Spleen (tissue), 11 donors: ENCODE measurements at regions not wholly inside any gene's neighbourhood (a gene's known extent, or its start where the extent isn't known, plus 50 kb on each side); places are given as distances from the start of the nearest gene placed in this dataset.

ENCODE experiments used
- DNase-seq: peaks from one replicate; pipeline ENCODE4 v3.0.0-alpha.2; 2020
- H3K27ac ChIP-seq, 8 donors: fragments of 200-600 bp; sonication (generic) in 7 of 8; 1 replicate in 4 of 8; 2 replicates in 4 of 8; pipeline versions ENCODE4 v1.5.0 to v1.8.0; 2016 to 2021; ENCODE audit warnings: inconsistent platforms in 4 of 8, mild to moderate bottlenecking in 4 of 8, moderate library complexity in 1 of 8
- H3K27me3 ChIP-seq, 7 donors: fragments of 200-600 bp; sonication (generic) in 6 of 7; replicated peaks in 1 of 7; 1 replicate in 4 of 7; 2 replicates in 3 of 7; pipeline versions ENCODE4 v1.5.0 to v1.8.0; 2016 to 2021; ENCODE audit warnings: inconsistent platforms in 3 of 7, mild to moderate bottlenecking in 1 of 7
- H3K36me3 ChIP-seq, 6 donors: fragments of 200-600 bp; sonication (generic) in 5 of 6; 1 replicate in 4 of 6; 2 replicates in 2 of 6; pipeline versions ENCODE4 v1.5.0 to v1.8.0; 2016 to 2021; ENCODE audit warnings: inconsistent platforms in 2 of 6
- H3K4me1 ChIP-seq, 6 donors: fragments of 200-600 bp; sonication (generic) in 5 of 6; 1 replicate in 3 of 6; 2 replicates in 3 of 6; pipeline versions ENCODE4 v1.5.0 to v1.8.0; 2016 to 2021; ENCODE audit warnings: inconsistent platforms in 3 of 6
- H3K4me3 ChIP-seq, 8 donors: fragments of 200-600 bp; sonication (generic) in 7 of 8; 1 replicate in 4 of 8; 2 replicates in 4 of 8; pipeline versions ENCODE4 v1.5.0 to v1.8.0; 2016 to 2021; ENCODE audit warnings: inconsistent platforms in 4 of 8, mild to moderate bottlenecking in 4 of 8, moderate library complexity in 2 of 8
- H3K9me3 ChIP-seq, 8 donors: fragments of 200-600 bp; sonication (generic) in 7 of 8; 1 replicate in 4 of 8; 2 replicates in 4 of 8; pipeline versions ENCODE4 v1.5.0 to v1.8.0; 2016 to 2021; ENCODE audit warnings: inconsistent platforms in 4 of 8
- POLR2A ChIP-seq, 3 donors: fragments of 450-650 bp; IDR thresholded peaks; one replicate each; pipeline ENCODE4 v1.5.1; 2017; ENCODE audit warnings: antibody characterized with exemption in 3 of 3, mild to moderate bottlenecking in 1 of 3
- POLR2AphosphoS5 ChIP-seq, 3 donors: sonication (generic); formaldehyde crosslinking; IDR thresholded peaks; one replicate each; pipeline ENCODE4 v1.5.1; 2017; ENCODE audit warnings: antibody characterized with exemption in 3 of 3
- WGBS, 5 donors: extraction: QIAGEN DNeasy Blood & Tissue Kit in 3 of 5; methylation state at CpG; one replicate each; pipeline versions ENCODE4 v1.1.5 to v1.1.7; 2013 to 2018; 5-methylcytosine and 5-hydroxymethylcytosine counted together
- intact Hi-C: fragments of 100-400 bp; cut with DNase I; formaldehyde crosslinking; loops from one replicate; pipeline ENCODE4 v1.15.0; 2023; ENCODE audit warnings: low total_unique reads
- TF ChIP-seq, protein P1 (sequence below), 11 experiments: fragments of 200-600 bp in 7 of 11; fragments of 450-650 bp in 4 of 11; sonication (generic) in 4 of 11; IDR thresholded peaks in 8 of 11; conservative IDR thresholded peaks in 3 of 11; 1 replicate in 7 of 11; 2 replicates in 4 of 11; pipeline versions ENCODE4 v1.4.0 to v1.8.0; 2016 to 2021; ENCODE audit warnings: antibody characterized with exemption in 11 of 11, inconsistent platforms in 4 of 11, mild to moderate bottlenecking in 1 of 11
- donor health status: healthy with polysubstance abuse.
- donor health status: DM: no; HTN: no; CAD: no; lungs with moderate emphysema.
- donor health status: DM: no; HTN: no; CAD: no.
- donor health status: Bipolar disorder and iron deficiency.
- donor health status: healthy.
- donor health status: DM: no; HTN: no; CAD: no.
- donor health status: DM: yes; HTN: yes; CAD: no.

DNA sequence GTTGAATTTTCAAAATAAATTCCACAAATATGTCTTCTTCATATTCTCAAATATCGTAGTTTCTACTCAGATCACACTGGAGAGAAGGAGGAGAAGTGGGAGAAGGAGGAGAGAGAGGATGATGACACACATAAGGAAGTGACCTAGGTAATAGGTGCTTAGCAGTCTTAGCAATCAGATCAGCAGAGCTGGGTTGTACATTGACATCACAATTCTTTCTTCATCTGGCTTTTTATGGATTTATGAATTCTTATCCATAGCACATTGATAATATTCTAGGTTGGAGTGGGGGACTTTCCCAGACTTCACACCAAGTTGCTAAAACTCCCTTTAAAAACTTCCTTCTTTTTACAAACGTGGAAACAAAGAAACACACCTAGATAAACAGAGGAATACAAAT is 86.9 kb downstream of the FGF9 start:
- Histone ChIP-seq H3K9me3 (no peaks in the 10 kb centered on the region), H3K36me3 (no peaks in the 10 kb centered on the region), H3K27ac (no peak overlapping the region), H3K27me3 (no peaks in the 10 kb centered on the region), H3K4me1 (no peaks in the 10 kb centered on the region), H3K4me3 (no peak overlapping the region)
- intact Hi-C loops, result no loop called here
- TF ChIP-seq POLR2A (IDR thresholded peaks at IDR 0.05), result no peak
- TF ChIP-seq, protein P1, sequence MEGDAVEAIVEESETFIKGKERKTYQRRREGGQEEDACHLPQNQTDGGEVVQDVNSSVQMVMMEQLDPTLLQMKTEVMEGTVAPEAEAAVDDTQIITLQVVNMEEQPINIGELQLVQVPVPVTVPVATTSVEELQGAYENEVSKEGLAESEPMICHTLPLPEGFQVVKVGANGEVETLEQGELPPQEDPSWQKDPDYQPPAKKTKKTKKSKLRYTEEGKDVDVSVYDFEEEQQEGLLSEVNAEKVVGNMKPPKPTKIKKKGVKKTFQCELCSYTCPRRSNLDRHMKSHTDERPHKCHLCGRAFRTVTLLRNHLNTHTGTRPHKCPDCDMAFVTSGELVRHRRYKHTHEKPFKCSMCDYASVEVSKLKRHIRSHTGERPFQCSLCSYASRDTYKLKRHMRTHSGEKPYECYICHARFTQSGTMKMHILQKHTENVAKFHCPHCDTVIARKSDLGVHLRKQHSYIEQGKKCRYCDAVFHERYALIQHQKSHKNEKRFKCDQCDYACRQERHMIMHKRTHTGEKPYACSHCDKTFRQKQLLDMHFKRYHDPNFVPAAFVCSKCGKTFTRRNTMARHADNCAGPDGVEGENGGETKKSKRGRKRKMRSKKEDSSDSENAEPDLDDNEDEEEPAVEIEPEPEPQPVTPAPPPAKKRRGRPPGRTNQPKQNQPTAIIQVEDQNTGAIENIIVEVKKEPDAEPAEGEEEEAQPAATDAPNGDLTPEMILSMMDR (IDR thresholded peaks at IDR 0.05 in 8 of 11, conservative IDR thresholded peaks at IDR 0.05 in 3 of 11), result no peak
- no peak for TF ChIP-seq POLR2AphosphoS5 (IDR thresholded peaks at IDR 0.05)
- WGBS, 5 donors, result 49 to 66% (median 53%) methylated on average over 2 of the region's 2 CpGs
- no peak for DNase-seq

DNA sequence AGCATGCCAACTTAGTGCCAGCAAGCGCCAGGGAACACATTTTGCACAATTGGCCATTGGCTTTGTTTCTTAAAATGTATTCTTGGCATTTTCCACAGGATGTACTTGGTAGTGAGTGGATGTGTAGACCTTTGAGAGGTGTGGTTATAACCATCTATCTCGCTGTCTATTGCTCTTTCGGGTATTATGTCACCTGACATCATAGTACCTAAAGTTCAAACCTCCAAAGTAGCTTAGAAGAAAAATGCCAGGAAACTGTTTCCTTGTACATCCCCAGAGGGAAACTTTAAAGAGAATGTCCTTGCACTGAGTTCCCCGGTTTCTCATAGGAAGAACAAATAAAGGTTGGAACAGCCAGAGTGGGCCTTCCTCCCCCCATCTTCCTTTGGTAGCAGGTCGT is 87.6 kb downstream of the FGF9 start:
- no peak overlapping the region for H3K4me3 ChIP-seq
- DNase-seq, result no peak
- H3K27ac ChIP-seq, result no peak overlapping the region
- WGBS, 5 donors, result 64 to 79% (median 76%) methylated on average over 5 of the region's 5 CpGs
- H3K4me1 ChIP-seq, result no peaks in the 10 kb centered on the region
- TF ChIP-seq POLR2AphosphoS5 (IDR thresholded peaks at IDR 0.05), result no peak
- no peak for TF ChIP-seq POLR2A (IDR thresholded peaks at IDR 0.05)
- TF ChIP-seq, protein P1 (IDR thresholded peaks at IDR 0.05 in 8 of 11, conservative IDR thresholded peaks at IDR 0.05 in 3 of 11), result no peak
- no peaks in the 10 kb centered on the region for H3K36me3 ChIP-seq
- no peaks in the 10 kb centered on the region for H3K9me3 ChIP-seq
- no peaks in the 10 kb centered on the region for H3K27me3 ChIP-seq
- intact Hi-C loops, result no loop called here

DNA sequence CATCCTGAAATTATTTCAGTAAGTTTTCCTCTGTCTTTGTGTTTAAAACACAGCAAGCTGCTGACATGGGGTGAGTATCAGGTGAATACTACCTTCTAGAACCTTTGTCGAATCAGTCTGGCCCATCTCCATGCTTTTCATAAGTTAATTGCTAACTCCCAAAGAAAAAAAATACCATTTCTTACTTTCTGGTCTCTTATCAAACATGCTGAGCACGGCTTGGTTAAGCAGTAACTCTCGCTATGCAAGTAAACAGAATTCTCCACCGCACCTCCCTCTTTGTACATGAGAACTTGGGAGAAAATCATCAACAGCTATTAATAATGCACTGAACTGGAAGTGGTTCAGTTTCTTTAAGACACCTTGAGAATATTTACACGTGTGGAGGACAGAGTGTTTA is 88.6 kb downstream of the FGF9 start:
- no peak for DNase-seq
- Histone ChIP-seq H3K27ac (no peak overlapping the region), H3K36me3 (no peaks in the 10 kb centered on the region), H3K27me3 (no peaks in the 10 kb centered on the region), H3K4me3 (no peak overlapping the region), H3K9me3 (no peaks in the 10 kb centered on the region), H3K4me1 (no peaks in the 10 kb centered on the region)
- TF ChIP-seq POLR2A (IDR thresholded peaks at IDR 0.05) (no peak), POLR2AphosphoS5 (IDR thresholded peaks at IDR 0.05) (no peak)
- TF ChIP-seq, protein P1 (IDR thresholded peaks at IDR 0.05 in 8 of 11, conservative IDR thresholded peaks at IDR 0.05 in 3 of 11), result no peak
- 80 to 88% (median 85%) methylated on average over 5 of the region's 5 CpGs for WGBS, 5 donors
- intact Hi-C loops, result no loop called here

DNA sequence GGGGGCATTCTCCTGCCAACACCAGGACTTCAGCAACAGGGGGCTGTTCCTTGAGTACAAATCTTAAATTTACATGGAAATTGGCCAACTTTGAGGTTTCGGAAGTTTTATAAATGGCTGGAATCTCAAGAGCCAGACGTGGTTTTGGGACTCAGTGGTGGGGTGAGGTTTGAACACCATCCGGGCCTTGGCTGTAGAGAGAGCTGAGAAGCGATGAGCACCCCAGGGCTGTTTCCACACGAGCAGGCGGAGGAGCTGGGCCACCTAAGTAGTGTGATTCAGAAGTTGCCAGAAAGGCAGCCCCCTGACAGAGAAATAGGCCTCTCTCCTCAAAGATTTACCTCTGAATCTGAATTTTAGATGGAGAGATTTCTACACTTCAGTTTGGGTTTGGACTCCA is 89.0 kb downstream of the FGF9 start:
- no peaks in the 10 kb centered on the region for H3K4me1 ChIP-seq
- no peak overlapping the region for H3K27ac ChIP-seq
- no peak for TF ChIP-seq POLR2A (IDR thresholded peaks at IDR 0.05)
- TF ChIP-seq, protein P1 (IDR thresholded peaks at IDR 0.05 in 8 of 11, conservative IDR thresholded peaks at IDR 0.05 in 3 of 11), result no peak
- no peak for TF ChIP-seq POLR2AphosphoS5 (IDR thresholded peaks at IDR 0.05)
- no peaks in the 10 kb centered on the region for H3K9me3 ChIP-seq
- intact Hi-C loops, result no loop called here
- WGBS, 5 donors, result 81 to 89% (median 84%) methylated on average over 6 of the region's 6 CpGs
- H3K27me3 ChIP-seq, result no peaks in the 10 kb centered on the region
- no peak for DNase-seq
- H3K4me3 ChIP-seq, result no peak overlapping the region
- H3K36me3 ChIP-seq, result no peaks in the 10 kb centered on the region
